ENCODE measurements at regions not wholly inside any gene's neighbourhood (a gene's known extent, or its start where the extent isn't known, plus 50 kb on each side); places are given as distances from the start of the nearest gene placed in this dataset.
A peak's percentile ranks its signal among the peaks of the same experiment; 100 is the strongest.

GRCh38 chr6:168979254-168979653, 274.4 kb downstream of the THBS2 start:
- Histone ChIP-seq H3K4ac (ENCODE audit: low read depth, low read length) (no peak overlapping the region), H4K5ac (ENCODE audit: low read length) (no peak overlapping the region), H2BK5ac (ENCODE audit: low read length) (no peak overlapping the region), H3K9ac (ENCODE audit: low read length) (no peak overlapping the region), H3K56ac (ENCODE audit: low read length) (no peak overlapping the region), H3K4me2 (ENCODE audit: low read length) (no peak overlapping the region), H3K79me1 (ENCODE audit: low read length) (no peaks in the 10 kb centered on the region), H2BK120ac (ENCODE audit: low read depth, low read length) (no peak overlapping the region), H3K18ac (ENCODE audit: low read length) (no peak overlapping the region), H3K27ac (ENCODE audit: low read depth, low read length) (no peak overlapping the region), H3K4me1 (ENCODE audit: control insufficient read depth, low read depth, low read length) (no peaks in the 10 kb centered on the region), H4K8ac (ENCODE audit: low read depth, low read length) (no peak overlapping the region), H3K36me3 (ENCODE audit: control insufficient read depth, insufficient read depth, low read length) (no peaks in the 10 kb centered on the region), H3K79me2 (ENCODE audit: control insufficient read depth, insufficient read depth, low read length) (no peaks in the 10 kb centered on the region), H3K27me3 (ENCODE audit: insufficient read depth, low read length, poor library complexity) (no peaks in the 10 kb centered on the region), H2AK5ac (ENCODE audit: low read length) (no peak overlapping the region), H3K4me3 (ENCODE audit: low read length) (no peak overlapping the region), H3K23ac (ENCODE audit: low read length) (no peak overlapping the region), H2BK15ac (replicated peaks; ENCODE audit: low read depth) (no peak overlapping the region)
- no CpG with 5 or more reads among the region's 3 CpGs for WGBS (ENCODE audit: extremely low coverage, insufficient coverage, low lambda C conversion rate)
- no peak for DNase-seq

GRCh38 chr6:168972128-168972527, 281.5 kb downstream of the THBS2 start:
- Histone ChIP-seq H3K23ac (ENCODE audit: low read length) (no peak overlapping the region), H3K27me3 (ENCODE audit: insufficient read depth, low read length, poor library complexity) (no peaks in the 10 kb centered on the region), H2BK120ac (ENCODE audit: low read depth, low read length) (no peak overlapping the region), H3K4me2 (ENCODE audit: low read length) (no peak overlapping the region), H3K4me1 (ENCODE audit: control insufficient read depth, low read depth, low read length) (no peaks in the 10 kb centered on the region), H3K27ac (ENCODE audit: low read depth, low read length) (no peak overlapping the region), H3K9ac (ENCODE audit: low read length) (no peak overlapping the region), H3K4ac (ENCODE audit: low read depth, low read length) (no peak overlapping the region), H2BK5ac (ENCODE audit: low read length) (no peak overlapping the region), H3K79me1 (ENCODE audit: low read length) (no peaks in the 10 kb centered on the region), H2BK15ac (replicated peaks; ENCODE audit: low read depth) (no peak overlapping the region), H3K56ac (ENCODE audit: low read length) (no peak overlapping the region), H3K4me3 (ENCODE audit: low read length) (no peak overlapping the region), H3K36me3 (ENCODE audit: control insufficient read depth, insufficient read depth, low read length) (no peaks in the 10 kb centered on the region), H3K18ac (ENCODE audit: low read length) (no peak overlapping the region), H4K8ac (ENCODE audit: low read depth, low read length) (no peak overlapping the region), H3K79me2 (ENCODE audit: control insufficient read depth, insufficient read depth, low read length) (no peaks in the 10 kb centered on the region), H2AK5ac (ENCODE audit: low read length) (no peak overlapping the region), H4K5ac (ENCODE audit: low read length) (no peak overlapping the region)
- no peak for DNase-seq
- no CpG with 5 or more reads among the region's 2 CpGs for WGBS (ENCODE audit: extremely low coverage, insufficient coverage, low lambda C conversion rate)

GRCh38 chr6:168971549-168971948, 282.1 kb downstream of the THBS2 start:
- Histone ChIP-seq H3K9ac (ENCODE audit: low read length) (no peak overlapping the region), H2AK5ac (ENCODE audit: low read length) (no peak overlapping the region), H3K4me1 (ENCODE audit: control insufficient read depth, low read depth, low read length) (no peaks in the 10 kb centered on the region), H3K79me1 (ENCODE audit: low read length) (no peaks in the 10 kb centered on the region), H3K4me2 (ENCODE audit: low read length) (no peak overlapping the region), H3K27me3 (ENCODE audit: insufficient read depth, low read length, poor library complexity) (no peaks in the 10 kb centered on the region), H3K18ac (ENCODE audit: low read length) (no peak overlapping the region), H3K4me3 (ENCODE audit: low read length) (no peak overlapping the region), H4K5ac (ENCODE audit: low read length) (no peak overlapping the region), H3K27ac (ENCODE audit: low read depth, low read length) (no peak overlapping the region), H2BK15ac (replicated peaks; ENCODE audit: low read depth) (no peak overlapping the region), H2BK120ac (ENCODE audit: low read depth, low read length) (no peak overlapping the region), H4K8ac (ENCODE audit: low read depth, low read length) (no peak overlapping the region), H3K4ac (ENCODE audit: low read depth, low read length) (no peak overlapping the region), H3K36me3 (ENCODE audit: control insufficient read depth, insufficient read depth, low read length) (no peaks in the 10 kb centered on the region), H3K79me2 (ENCODE audit: control insufficient read depth, insufficient read depth, low read length) (no peaks in the 10 kb centered on the region), H3K23ac (ENCODE audit: low read length) (no peak overlapping the region), H2BK5ac (ENCODE audit: low read length) (no peak overlapping the region), H3K56ac (ENCODE audit: low read length) (no peak overlapping the region)
- no peak for DNase-seq
- WGBS (ENCODE audit: extremely low coverage, insufficient coverage, low lambda C conversion rate), result no CpG with 5 or more reads among the region's 4 CpGs

- no peak overlapping the region for H3K27ac ChIP-seq (ENCODE audit: low read depth, low read length)
- WGBS (ENCODE audit: extremely low coverage, insufficient coverage, low lambda C conversion rate), result no CpG with 5 or more reads among the region's 3 CpGs
- H2BK5ac ChIP-seq (ENCODE audit: low read length), result no peak overlapping the region
- no peaks in the 10 kb centered on the region for H3K79me2 ChIP-seq (ENCODE audit: control insufficient read depth, insufficient read depth, low read length)
- no peaks in the 10 kb centered on the region for H3K27me3 ChIP-seq (ENCODE audit: insufficient read depth, low read length, poor library complexity)
- H3K79me1 ChIP-seq (ENCODE audit: low read length), result no peaks in the 10 kb centered on the region
- no peak for DNase-seq
- no peak overlapping the region for H3K9ac ChIP-seq (ENCODE audit: low read length)
- no peak overlapping the region for H3K56ac ChIP-seq (ENCODE audit: low read length)
- H3K18ac ChIP-seq (ENCODE audit: low read length), result no peak overlapping the region
- H3K4me1 ChIP-seq (ENCODE audit: control insufficient read depth, low read depth, low read length), result no peaks in the 10 kb centered on the region
- H3K36me3 ChIP-seq (ENCODE audit: control insufficient read depth, insufficient read depth, low read length), result no peaks in the 10 kb centered on the region
- H3K4ac ChIP-seq (ENCODE audit: low read depth, low read length), result no peak overlapping the region
- no peak overlapping the region for H2BK15ac ChIP-seq (replicated peaks; ENCODE audit: low read depth)
- no peak overlapping the region for H4K5ac ChIP-seq (ENCODE audit: low read length)
- no peak overlapping the region for H2AK5ac ChIP-seq (ENCODE audit: low read length)
- no peak overlapping the region for H4K8ac ChIP-seq (ENCODE audit: low read depth, low read length)
- H3K23ac ChIP-seq (ENCODE audit: low read length), result no peak overlapping the region
- H3K4me2 ChIP-seq (ENCODE audit: low read length), result no peak overlapping the region
- no peak overlapping the region for H2BK120ac ChIP-seq (ENCODE audit: low read depth, low read length)
- H3K4me3 ChIP-seq (ENCODE audit: low read length), result no peak overlapping the region
Measured at GRCh38 chr6:168968801-168969200, 284.8 kb downstream of the THBS2 start.

GRCh38 chr6:168968228-168968627, 285.4 kb downstream of the THBS2 start:
- H3K27me3 ChIP-seq (ENCODE audit: insufficient read depth, low read length, poor library complexity), result no peaks in the 10 kb centered on the region
- no peak overlapping the region for H2BK120ac ChIP-seq (ENCODE audit: low read depth, low read length)
- H3K4me1 ChIP-seq (ENCODE audit: control insufficient read depth, low read depth, low read length), result no peaks in the 10 kb centered on the region
- H2BK5ac ChIP-seq (ENCODE audit: low read length), result no peak overlapping the region
- no peak overlapping the region for H3K4me2 ChIP-seq (ENCODE audit: low read length)
- no peak overlapping the region for H2BK15ac ChIP-seq (replicated peaks; ENCODE audit: low read depth)
- no peak overlapping the region for H4K5ac ChIP-seq (ENCODE audit: low read length)
- no peaks in the 10 kb centered on the region for H3K36me3 ChIP-seq (ENCODE audit: control insufficient read depth, insufficient read depth, low read length)
- H3K79me1 ChIP-seq (ENCODE audit: low read length), result no peaks in the 10 kb centered on the region
- no peaks in the 10 kb centered on the region for H3K79me2 ChIP-seq (ENCODE audit: control insufficient read depth, insufficient read depth, low read length)
- peak; percentile 81 for DNase-seq
- H3K56ac ChIP-seq (ENCODE audit: low read length), result no peak overlapping the region
- no peak overlapping the region for H3K9ac ChIP-seq (ENCODE audit: low read length)
- no CpG with 5 or more reads among the region's 10 CpGs for WGBS (ENCODE audit: extremely low coverage, insufficient coverage, low lambda C conversion rate)
- no peak overlapping the region for H2AK5ac ChIP-seq (ENCODE audit: low read length)
- H3K27ac ChIP-seq (ENCODE audit: low read depth, low read length), result no peak overlapping the region
- H3K4ac ChIP-seq (ENCODE audit: low read depth, low read length), result no peak overlapping the region
- H4K8ac ChIP-seq (ENCODE audit: low read depth, low read length), result no peak overlapping the region
- no peak overlapping the region for H3K23ac ChIP-seq (ENCODE audit: low read length)
- H3K18ac ChIP-seq (ENCODE audit: low read length), result no peak overlapping the region
- H3K4me3 ChIP-seq (ENCODE audit: low read length), result no peak overlapping the region

GRCh38 chr6:168967281-168967925, 286.2 kb downstream of the THBS2 start:
- Histone ChIP-seq H3K36me3 (ENCODE audit: control insufficient read depth, insufficient read depth, low read length) (no peaks in the 10 kb centered on the region), H4K5ac (ENCODE audit: low read length) (no peak overlapping the region), H3K79me2 (ENCODE audit: control insufficient read depth, insufficient read depth, low read length) (no peaks in the 10 kb centered on the region), H3K9ac (ENCODE audit: low read length) (no peak overlapping the region), H3K4me2 (ENCODE audit: low read length) (no peak overlapping the region), H3K79me1 (ENCODE audit: low read length) (no peaks in the 10 kb centered on the region), H3K23ac (ENCODE audit: low read length) (no peak overlapping the region), H3K4me1 (ENCODE audit: control insufficient read depth, low read depth, low read length) (no peaks in the 10 kb centered on the region), H2BK5ac (ENCODE audit: low read length) (no peak overlapping the region), H2BK120ac (ENCODE audit: low read depth, low read length) (no peak overlapping the region), H3K4ac (ENCODE audit: low read depth, low read length) (no peak overlapping the region), H3K27ac (ENCODE audit: low read depth, low read length) (no peak overlapping the region), H3K4me3 (ENCODE audit: low read length) (no peak overlapping the region), H3K27me3 (ENCODE audit: insufficient read depth, low read length, poor library complexity) (no peaks in the 10 kb centered on the region), H3K18ac (ENCODE audit: low read length) (no peak overlapping the region), H4K8ac (ENCODE audit: low read depth, low read length) (no peak overlapping the region), H3K56ac (ENCODE audit: low read length) (no peak overlapping the region), H2BK15ac (replicated peaks; ENCODE audit: low read depth) (no peak overlapping the region), H2AK5ac (ENCODE audit: low read length) (no peak overlapping the region)
- WGBS (ENCODE audit: extremely low coverage, insufficient coverage, low lambda C conversion rate), result no CpG with 5 or more reads among the region's 3 CpGs
- DNase-seq, result no peak
